ENCODE measurements at regions not wholly inside any gene's neighbourhood (a gene's known extent, or its start where the extent isn't known, plus 50 kb on each side); places are given as distances from the start of the nearest gene placed in this dataset.

GRCh38 chr1:80018348-80018747 is 1011.8 kb upstream of the ADGRL4 start:
- TF ChIP-seq CTCF (IDR thresholded peaks at IDR 0.05; ENCODE audit: insufficient read depth, low read length) (no peak), POLR2AphosphoS5 (IDR thresholded peaks at IDR 0.05; ENCODE audit: low read depth) (no peak), REST (IDR thresholded peaks at IDR 0.05; ENCODE audit: insufficient replicate concordance, low read depth) (no peak)
